ENCODE measurements at regions not wholly inside any gene's neighbourhood (a gene's known extent, or its start where the extent isn't known, plus 50 kb on each side); places are given as distances from the start of the nearest gene placed in this dataset.

DNA sequence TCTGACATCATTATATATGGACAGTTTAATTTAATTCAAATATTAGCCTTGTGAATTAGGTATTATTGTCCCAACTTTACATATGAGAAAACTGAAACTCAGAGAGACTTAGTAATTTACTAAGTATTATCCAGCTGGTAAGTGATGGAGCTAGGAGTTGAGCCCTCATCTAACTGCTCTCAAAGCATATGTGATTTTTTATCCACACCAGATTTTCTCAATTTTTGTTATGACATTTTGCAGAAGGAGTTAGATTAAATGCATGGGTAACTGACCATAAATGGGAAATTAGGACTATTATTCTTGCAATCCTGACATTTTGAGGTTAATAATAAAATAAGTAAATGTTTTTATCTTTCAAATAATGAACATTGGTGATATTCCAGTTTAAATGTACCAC, 778.3 kb upstream of the SORCS1 start:
- Histone ChIP-seq H3K4me3 (ENCODE audit: control insufficient read depth in 1 of 7, extremely low read depth in 1 of 7, insufficient read depth in 4 of 7, low read depth in 2 of 7, low read length in 6 of 7) (no peak overlapping the region), H3K9me3 (ENCODE audit: control extremely low read depth in 1 of 5, control insufficient read depth in 4 of 5, insufficient read depth in 2 of 5, low read depth in 1 of 5, low read length in 4 of 5) (no peaks in the 10 kb centered on the region), H3K4me1 (ENCODE audit: control extremely low read depth in 1 of 4, control insufficient read depth in 4 of 4, insufficient read depth in 4 of 4, low read length in 3 of 4) (no peaks in the 10 kb centered on the region), H3K27me3 (replicated peaks in 2 of 5; ENCODE audit: control insufficient read depth in 4 of 5, insufficient read depth in 5 of 5, low read length in 4 of 5) (no peaks in the 10 kb centered on the region), H3K36me3 (ENCODE audit: control insufficient read depth in 4 of 4, insufficient read depth in 4 of 4, low read length in 3 of 4) (no peaks in the 10 kb centered on the region), H3K27ac (ENCODE audit: insufficient read depth in 1 of 2, low read depth in 1 of 2, low read length in 2 of 2, poor library complexity in 1 of 2, severe bottlenecking in 2 of 2) (no peak overlapping the region)
- ChIA-PET POLR2A (no interaction called here), CTCF (no interaction called here)
- DNase-seq: no peak

DNA sequence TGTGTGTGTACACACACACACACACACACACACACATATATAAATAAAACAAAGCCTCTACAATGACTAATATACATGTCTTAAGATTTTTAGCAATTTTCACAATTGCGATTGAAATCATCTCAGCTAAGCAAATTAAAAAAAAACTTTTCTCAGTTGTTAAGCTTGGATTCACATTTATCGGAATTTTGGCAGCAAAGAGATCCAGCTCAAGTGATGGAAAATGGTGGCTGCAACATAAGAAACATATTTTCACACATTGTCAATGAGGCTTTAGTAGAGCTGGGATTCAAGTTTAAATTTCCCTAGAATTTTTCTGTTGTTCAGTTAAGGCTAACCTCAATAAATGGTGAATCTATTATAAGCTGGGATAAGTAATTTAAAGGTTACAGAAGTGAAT, 768.6 kb upstream of the SORCS1 start:
- Histone ChIP-seq H3K4me3 (ENCODE audit: control insufficient read depth in 1 of 7, extremely low read depth in 1 of 7, insufficient read depth in 4 of 7, low read depth in 2 of 7, low read length in 6 of 7) (no peak overlapping the region), H3K36me3 (ENCODE audit: control insufficient read depth in 4 of 4, insufficient read depth in 4 of 4, low read length in 3 of 4) (no peaks in the 10 kb centered on the region), H3K27me3 (replicated peaks in 2 of 5; ENCODE audit: control insufficient read depth in 4 of 5, insufficient read depth in 5 of 5, low read length in 4 of 5) (no peaks in the 10 kb centered on the region), H3K9me3 (ENCODE audit: control extremely low read depth in 1 of 5, control insufficient read depth in 4 of 5, insufficient read depth in 2 of 5, low read depth in 1 of 5, low read length in 4 of 5) (no peaks in the 10 kb centered on the region), H3K27ac (ENCODE audit: insufficient read depth in 1 of 2, low read depth in 1 of 2, low read length in 2 of 2, poor library complexity in 1 of 2, severe bottlenecking in 2 of 2) (no peak overlapping the region), H3K4me1 (ENCODE audit: control extremely low read depth in 1 of 4, control insufficient read depth in 4 of 4, insufficient read depth in 4 of 4, low read length in 3 of 4) (no peaks in the 10 kb centered on the region)
- ChIA-PET POLR2A (no interaction called here), CTCF (no interaction called here)
- DNase-seq: no peak
- WGBS (ENCODE audit: insufficient coverage): no CpG with 5 or more reads among the region's 2 CpGs

DNA sequence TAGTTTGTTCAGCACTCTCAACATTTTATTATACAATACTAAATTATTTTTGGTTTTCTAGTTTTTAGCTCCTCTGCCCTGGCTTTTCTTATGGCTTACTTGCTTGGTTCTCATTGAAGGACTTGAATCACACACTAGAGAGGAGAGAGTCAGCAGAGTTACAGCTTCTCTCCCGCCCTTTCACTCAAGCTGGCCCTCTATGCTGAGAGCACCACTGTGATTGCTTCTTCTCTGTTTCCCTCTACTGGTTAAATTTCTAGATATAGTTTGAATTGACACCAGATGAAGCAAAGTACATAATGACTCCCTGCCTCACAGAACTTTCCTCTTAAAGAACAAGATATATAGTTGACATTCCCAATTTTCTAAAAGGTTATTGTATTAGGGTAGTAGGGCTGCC, 767.3 kb upstream of the SORCS1 start:
- H3K27ac ChIP-seq (ENCODE audit: insufficient read depth in 1 of 2, low read depth in 1 of 2, low read length in 2 of 2, poor library complexity in 1 of 2, severe bottlenecking in 2 of 2): no peak overlapping the region
- H3K4me1 ChIP-seq (ENCODE audit: control extremely low read depth in 1 of 4, control insufficient read depth in 4 of 4, insufficient read depth in 4 of 4, low read length in 3 of 4): no peaks in the 10 kb centered on the region
- CTCF ChIA-PET: no interaction called here
- no peaks in the 10 kb centered on the region for H3K9me3 ChIP-seq (ENCODE audit: control extremely low read depth in 1 of 5, control insufficient read depth in 4 of 5, insufficient read depth in 2 of 5, low read depth in 1 of 5, low read length in 4 of 5)
- no peak for DNase-seq
- POLR2A ChIA-PET: no interaction called here
- H3K4me3 ChIP-seq (ENCODE audit: control insufficient read depth in 1 of 7, extremely low read depth in 1 of 7, insufficient read depth in 4 of 7, low read depth in 2 of 7, low read length in 6 of 7): no peak overlapping the region
- H3K27me3 ChIP-seq (replicated peaks in 2 of 5; ENCODE audit: control insufficient read depth in 4 of 5, insufficient read depth in 5 of 5, low read length in 4 of 5): no peaks in the 10 kb centered on the region
- no peaks in the 10 kb centered on the region for H3K36me3 ChIP-seq (ENCODE audit: control insufficient read depth in 4 of 4, insufficient read depth in 4 of 4, low read length in 3 of 4)
- 100% methylated on average over 1 of the region's 1 CpG for WGBS (ENCODE audit: insufficient coverage)

DNA sequence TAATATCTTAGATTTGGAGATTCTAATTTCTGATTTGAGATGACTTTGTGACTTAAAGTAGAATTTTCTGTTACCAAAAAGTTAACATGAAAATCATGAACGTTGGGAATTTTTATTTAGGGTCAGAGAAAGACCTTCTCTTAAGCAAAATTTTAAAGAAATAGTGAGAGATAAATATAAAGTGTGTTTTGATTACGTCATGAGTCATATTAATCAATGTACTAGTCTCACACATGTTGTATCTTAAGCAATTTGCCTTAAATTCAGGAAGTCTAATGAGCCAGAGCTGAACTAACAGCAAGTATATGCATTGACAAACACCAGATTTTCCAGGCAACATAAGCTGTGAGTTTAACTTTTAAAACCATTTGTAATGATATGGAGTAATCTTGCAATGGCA, 765.5 kb upstream of the SORCS1 start:
- Histone ChIP-seq H3K4me1 (ENCODE audit: control extremely low read depth in 1 of 4, control insufficient read depth in 4 of 4, insufficient read depth in 4 of 4, low read length in 3 of 4) (no peaks in the 10 kb centered on the region), H3K4me3 (ENCODE audit: control insufficient read depth in 1 of 7, extremely low read depth in 1 of 7, insufficient read depth in 4 of 7, low read depth in 2 of 7, low read length in 6 of 7) (no peak overlapping the region), H3K27ac (ENCODE audit: insufficient read depth in 1 of 2, low read depth in 1 of 2, low read length in 2 of 2, poor library complexity in 1 of 2, severe bottlenecking in 2 of 2) (no peak overlapping the region), H3K36me3 (ENCODE audit: control insufficient read depth in 4 of 4, insufficient read depth in 4 of 4, low read length in 3 of 4) (no peaks in the 10 kb centered on the region), H3K9me3 (ENCODE audit: control extremely low read depth in 1 of 5, control insufficient read depth in 4 of 5, insufficient read depth in 2 of 5, low read depth in 1 of 5, low read length in 4 of 5) (no peaks in the 10 kb centered on the region), H3K27me3 (replicated peaks in 2 of 5; ENCODE audit: control insufficient read depth in 4 of 5, insufficient read depth in 5 of 5, low read length in 4 of 5) (no peaks in the 10 kb centered on the region)
- POLR2A ChIA-PET: no interaction called here
- no peak for DNase-seq
- CTCF ChIA-PET: no interaction called here
- no CpG with 5 or more reads among the region's 2 CpGs for WGBS (ENCODE audit: insufficient coverage)

DNA sequence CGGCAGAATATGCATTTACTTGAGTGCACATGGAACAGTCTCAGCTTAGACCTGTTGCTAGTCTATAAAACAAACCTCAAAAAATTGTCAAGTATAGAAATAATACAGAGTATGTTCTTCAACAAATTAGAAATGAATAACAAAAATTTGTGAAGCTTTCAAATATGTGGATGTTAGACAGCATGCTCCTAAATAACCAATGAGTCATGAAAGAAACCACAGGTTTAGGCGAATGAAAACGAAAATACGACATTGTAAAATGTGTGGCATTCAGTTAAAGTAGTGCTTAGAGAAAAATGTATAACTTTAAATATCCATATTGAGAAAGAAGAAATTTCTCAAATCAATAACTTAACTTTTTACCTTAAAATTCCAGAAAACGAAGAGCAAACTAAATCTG, 760.0 kb upstream of the SORCS1 start:
- H3K27me3 ChIP-seq (replicated peaks in 2 of 5; ENCODE audit: control insufficient read depth in 4 of 5, insufficient read depth in 5 of 5, low read length in 4 of 5): peaks cover 0 to 1% (median 0%) of the 10 kb centered on the region in 5 experiments
- H3K4me1 ChIP-seq (ENCODE audit: control extremely low read depth in 1 of 4, control insufficient read depth in 4 of 4, insufficient read depth in 4 of 4, low read length in 3 of 4): no peaks in the 10 kb centered on the region
- no peaks in the 10 kb centered on the region for H3K36me3 ChIP-seq (ENCODE audit: control insufficient read depth in 4 of 4, insufficient read depth in 4 of 4, low read length in 3 of 4)
- no peaks in the 10 kb centered on the region for H3K9me3 ChIP-seq (ENCODE audit: control extremely low read depth in 1 of 5, control insufficient read depth in 4 of 5, insufficient read depth in 2 of 5, low read depth in 1 of 5, low read length in 4 of 5)
- CTCF ChIA-PET: interaction anchor here (0.6 kb wide), 1 partner anchor 8 kb away, joined by 4 read pairs; no protein-coding TSS in a partner anchor
- POLR2A ChIA-PET: no interaction called here
- DNase-seq: no peak
- no peak overlapping the region for H3K27ac ChIP-seq (ENCODE audit: insufficient read depth in 1 of 2, low read depth in 1 of 2, low read length in 2 of 2, poor library complexity in 1 of 2, severe bottlenecking in 2 of 2)
- WGBS (ENCODE audit: insufficient coverage): no CpG with 5 or more reads among the region's 5 CpGs
- H3K4me3 ChIP-seq (ENCODE audit: control insufficient read depth in 1 of 7, extremely low read depth in 1 of 7, insufficient read depth in 4 of 7, low read depth in 2 of 7, low read length in 6 of 7): no peak overlapping the region

DNA sequence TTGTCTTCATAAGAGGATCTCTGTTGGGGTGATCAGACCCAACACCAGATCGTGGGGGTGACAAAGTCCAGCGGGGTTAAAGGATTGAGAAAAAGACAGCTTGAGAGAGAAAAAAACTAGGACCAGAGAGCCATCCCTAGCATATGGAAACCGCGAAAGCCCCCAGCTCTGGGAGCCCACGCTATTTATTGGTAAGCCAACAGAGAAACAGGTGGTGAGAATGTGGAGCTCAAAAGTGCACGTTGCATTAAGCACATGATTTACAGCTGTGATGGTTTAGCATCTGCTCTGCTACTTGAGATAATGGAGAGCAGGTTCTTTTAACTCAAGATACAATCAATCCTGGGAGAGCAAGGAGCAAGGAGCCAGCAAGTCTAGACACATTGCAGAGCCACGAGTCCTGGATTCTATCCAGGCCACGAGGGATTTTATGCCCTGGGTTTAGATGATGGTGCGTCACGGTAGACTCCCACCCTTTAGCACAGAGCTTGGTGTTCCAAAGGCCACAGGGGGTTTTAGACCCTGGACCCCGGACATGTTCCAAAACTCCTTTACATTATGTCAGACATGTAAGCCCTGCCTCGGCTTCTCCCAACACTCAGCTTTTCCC, 755.2 kb upstream of the SORCS1 start:
- POLR2A ChIA-PET: no interaction called here
- Histone ChIP-seq H3K4me3 (ENCODE audit: control insufficient read depth in 1 of 7, extremely low read depth in 1 of 7, insufficient read depth in 4 of 7, low read depth in 2 of 7, low read length in 6 of 7) (no peak overlapping the region), H3K9me3 (ENCODE audit: control extremely low read depth in 1 of 5, control insufficient read depth in 4 of 5, insufficient read depth in 2 of 5, low read depth in 1 of 5, low read length in 4 of 5) (no peaks in the 10 kb centered on the region), H3K36me3 (ENCODE audit: control insufficient read depth in 4 of 4, insufficient read depth in 4 of 4, low read length in 3 of 4) (no peaks in the 10 kb centered on the region), H3K27ac (ENCODE audit: insufficient read depth in 1 of 2, low read depth in 1 of 2, low read length in 2 of 2, poor library complexity in 1 of 2, severe bottlenecking in 2 of 2) (no peak overlapping the region), H3K27me3 (replicated peaks in 2 of 5; ENCODE audit: control insufficient read depth in 4 of 5, insufficient read depth in 5 of 5, low read length in 4 of 5) (peaks cover 7 to 33% (median 15%) of the 10 kb centered on the region in 5 experiments), H3K4me1 (ENCODE audit: control extremely low read depth in 1 of 4, control insufficient read depth in 4 of 4, insufficient read depth in 4 of 4, low read length in 3 of 4) (peaks cover 0 to 5% (median 3%) of the 10 kb centered on the region in 4 experiments)
- 94% methylated on average over 11 of the region's 12 CpGs for WGBS (ENCODE audit: insufficient coverage)
- DNase-seq: no peak
- CTCF ChIA-PET: no interaction called here

DNA sequence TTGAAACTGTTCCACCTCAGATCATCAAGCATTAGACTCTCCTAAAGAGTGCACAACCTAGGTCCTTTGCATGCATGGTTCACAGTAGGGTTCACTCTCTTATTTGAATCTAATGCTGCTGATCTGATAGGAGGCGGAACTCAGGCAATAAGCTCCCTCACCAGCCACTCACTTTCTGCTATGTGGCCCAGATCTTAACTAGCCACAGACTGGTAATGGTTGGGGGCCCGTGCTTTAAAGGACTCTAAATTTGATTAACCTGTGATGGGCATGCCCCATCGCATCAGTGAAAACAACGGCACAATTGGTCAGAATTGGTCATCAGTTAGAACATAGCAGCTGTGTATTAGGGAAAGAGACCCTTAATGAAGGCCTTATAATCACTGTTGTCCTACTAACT, 753.7 kb upstream of the SORCS1 start:
- ChIA-PET CTCF (no interaction called here), POLR2A (no interaction called here)
- WGBS (ENCODE audit: insufficient coverage): 100% methylated on average over 4 of the region's 4 CpGs

More for the DNA sequence above, 753.7 kb upstream of the SORCS1 start:
- DNase-seq: no peak
- H3K4me1 ChIP-seq (ENCODE audit: control extremely low read depth in 1 of 4, control insufficient read depth in 4 of 4, insufficient read depth in 4 of 4, low read length in 3 of 4): peaks cover 0 to 9% (median 4%) of the 10 kb centered on the region in 4 experiments
- H3K9me3 ChIP-seq (ENCODE audit: control extremely low read depth in 1 of 5, control insufficient read depth in 4 of 5, insufficient read depth in 2 of 5, low read depth in 1 of 5, low read length in 4 of 5): no peaks in the 10 kb centered on the region
- H3K27me3 ChIP-seq (replicated peaks in 2 of 5; ENCODE audit: control insufficient read depth in 4 of 5, insufficient read depth in 5 of 5, low read length in 4 of 5): peaks cover 13 to 48% (median 27%) of the 10 kb centered on the region in 5 experiments
- H3K4me3 ChIP-seq (ENCODE audit: control insufficient read depth in 1 of 7, extremely low read depth in 1 of 7, insufficient read depth in 4 of 7, low read depth in 2 of 7, low read length in 6 of 7): no peak overlapping the region
- H3K27ac ChIP-seq (ENCODE audit: insufficient read depth in 1 of 2, low read depth in 1 of 2, low read length in 2 of 2, poor library complexity in 1 of 2, severe bottlenecking in 2 of 2): no peak overlapping the region
- no peaks in the 10 kb centered on the region for H3K36me3 ChIP-seq (ENCODE audit: control insufficient read depth in 4 of 4, insufficient read depth in 4 of 4, low read length in 3 of 4)

All from common myeloid progenitor, CD34-positive (primary cell).